HEK293 (cell line): ENCODE measurements at regions not wholly inside any gene's neighbourhood (a gene's known extent, or its start where the extent isn't known, plus 50 kb on each side); places are given as distances from the start of the nearest gene placed in this dataset.

Experiments
- CTCF ChIA-PET: fragments of 350-600 bp; formaldehyde crosslinking; extraction: SDS; loops from one replicate; lab custom pipeline; 2021; ENCODE audit warnings: antibody characterized with exemption; lab: Yijun Ruan, JAX
- POLR2A ChIA-PET: fragments of 300-600 bp; formaldehyde crosslinking; extraction: SDS; loops from one replicate; lab custom pipeline; 2020; ENCODE audit warnings: antibody characterized with exemption, inconsistent platforms; lab: Yijun Ruan, JAX
- H3K27ac ChIP-seq: fragments of 200-500 bp; sonication (Bioruptor generic); 2 replicates; pipeline ENCODE4 v1.5.1; 2014; ENCODE audit warnings: low read depth, low read length, control low read depth, inconsistent platforms; ENCODE audit errors: extremely low read depth
- H3K36me3 ChIP-seq, 2 experiments: fragments of 200-500 bp in 1 of 2; sonication (Bioruptor generic) in 1 of 2; 1 replicate in 1 of 2; 2 replicates in 1 of 2; pipeline ENCODE4 v1.5.1; 2014 to 2017; ENCODE audit warnings: inconsistent platforms in 2 of 2, low read length in 2 of 2; ENCODE audit not compliant: control insufficient read depth in 2 of 2, insufficient read depth in 1 of 2
- H3K4me1 ChIP-seq: fragments of 200-500 bp; sonication (Bioruptor generic); 2 replicates; pipeline ENCODE4 v1.5.1; 2014; ENCODE audit warnings: mild to moderate bottlenecking, low read length, inconsistent platforms; ENCODE audit not compliant: control insufficient read depth, insufficient read depth
- H3K4me3 ChIP-seq: 2 replicates; pipeline ENCODE4 v1.5.1; 2011; ENCODE audit warnings: low read depth, mild to moderate bottlenecking, control low read depth, low read length, moderate library complexity
- H3K9me3 ChIP-seq: fragments of 200-500 bp; sonication (Bioruptor generic); 2 replicates; pipeline ENCODE4 v1.5.1; 2014; ENCODE audit warnings: low read depth, low read length, inconsistent platforms; ENCODE audit not compliant: control insufficient read depth, insufficient read depth
- BCL11A ChIP-seq: fragments of 450-650 bp; formaldehyde crosslinking; IDR thresholded peaks from 2 replicates; pipeline ENCODE4 v1.5.1; 2016; ENCODE audit warnings: low read depth, missing biosample characterization, missing genetic modification characterization
- GFI1B ChIP-seq: fragments of 450-650 bp; formaldehyde crosslinking; IDR thresholded peaks from 2 replicates; pipeline ENCODE4 v1.5.1; 2016; ENCODE audit warnings: missing biosample characterization, missing genetic modification characterization
- MZF1 ChIP-seq: fragments of 450-650 bp; formaldehyde crosslinking; IDR thresholded peaks from 2 replicates; pipeline ENCODE4 v1.5.1; 2017; ENCODE audit warnings: missing biosample characterization, missing genetic modification characterization, borderline replicate concordance
- SP7 ChIP-seq: fragments of 450-650 bp; formaldehyde crosslinking; IDR thresholded peaks from 2 replicates; pipeline ENCODE4 v1.5.1; 2016; ENCODE audit warnings: missing biosample characterization, missing genetic modification characterization
- WT1 ChIP-seq: fragments of 450-650 bp; formaldehyde crosslinking; IDR thresholded peaks from 2 replicates; pipeline ENCODE4 v1.5.1; 2016; ENCODE audit warnings: missing biosample characterization, missing genetic modification characterization
- ZNF155 ChIP-seq: fragments of 450-650 bp; formaldehyde crosslinking; IDR thresholded peaks from 2 replicates; pipeline ENCODE4 v1.5.1; 2016; ENCODE audit warnings: missing biosample characterization, missing genetic modification characterization
- ZNF24 ChIP-seq: fragments of 450-650 bp; formaldehyde crosslinking; IDR thresholded peaks from 2 replicates; pipeline ENCODE4 v1.5.1; 2016; ENCODE audit warnings: missing biosample characterization, missing genetic modification characterization
- ZNF426 ChIP-seq: fragments of 450-650 bp; formaldehyde crosslinking; IDR thresholded peaks from 2 replicates; pipeline ENCODE4 v1.5.1; 2017; ENCODE audit warnings: missing biosample characterization, missing genetic modification characterization, mild to moderate bottlenecking, inconsistent platforms, moderate library complexity
- ZNF473 ChIP-seq: fragments of 450-650 bp; formaldehyde crosslinking; IDR thresholded peaks from 2 replicates; pipeline ENCODE4 v1.5.1; 2017; ENCODE audit warnings: missing biosample characterization, missing genetic modification characterization
- ZNF555 ChIP-seq: fragments of 450-650 bp; formaldehyde crosslinking; conservative IDR thresholded peaks from 2 replicates; pipeline ENCODE4 v1.5.1; 2017; ENCODE audit warnings: missing biosample characterization, mild to moderate bottlenecking, missing genetic modification characterization, inconsistent platforms
- ZNF585B ChIP-seq: fragments of 450-650 bp; formaldehyde crosslinking; IDR thresholded peaks from 2 replicates; pipeline ENCODE4 v1.5.1; 2016; ENCODE audit warnings: missing biosample characterization, missing genetic modification characterization
- ZNF792 ChIP-seq: fragments of 450-650 bp; formaldehyde crosslinking; IDR thresholded peaks from 2 replicates; pipeline ENCODE4 v1.5.1; 2016; ENCODE audit warnings: missing biosample characterization, missing genetic modification characterization
- ZSCAN16 ChIP-seq: fragments of 450-650 bp; formaldehyde crosslinking; IDR thresholded peaks from 2 replicates; pipeline ENCODE4 v1.5.1; 2016; ENCODE audit warnings: missing biosample characterization, missing genetic modification characterization
- ZXDB ChIP-seq: fragments of 450-650 bp; formaldehyde crosslinking; IDR thresholded peaks from 2 replicates; pipeline ENCODE4 v1.5.1; 2016; ENCODE audit warnings: missing biosample characterization, missing genetic modification characterization
- TF ChIP-seq, protein P1 (sequence below): fragments of 450-650 bp; formaldehyde crosslinking; IDR thresholded peaks from 2 replicates; pipeline ENCODE4 v1.5.1; 2017; ENCODE audit warnings: missing biosample characterization, missing genetic modification characterization
- TF ChIP-seq, protein P2 (sequence below): fragments of 450-650 bp; formaldehyde crosslinking; IDR thresholded peaks from 2 replicates; pipeline ENCODE4 v1.5.1; 2016; ENCODE audit warnings: missing biosample characterization, missing genetic modification characterization
- TF ChIP-seq, protein P3 (sequence below): fragments of 450-650 bp; IDR thresholded peaks from 2 replicates; pipeline ENCODE4 v1.5.1; 2018; ENCODE audit warnings: missing biosample characterization, mild to moderate bottlenecking, missing genetic modification characterization
- TF ChIP-seq, protein P4 (sequence below): fragments of 450-650 bp; formaldehyde crosslinking; IDR thresholded peaks from 2 replicates; pipeline ENCODE4 v1.5.1; 2016; ENCODE audit warnings: missing biosample characterization, missing genetic modification characterization, low read depth

DNA sequence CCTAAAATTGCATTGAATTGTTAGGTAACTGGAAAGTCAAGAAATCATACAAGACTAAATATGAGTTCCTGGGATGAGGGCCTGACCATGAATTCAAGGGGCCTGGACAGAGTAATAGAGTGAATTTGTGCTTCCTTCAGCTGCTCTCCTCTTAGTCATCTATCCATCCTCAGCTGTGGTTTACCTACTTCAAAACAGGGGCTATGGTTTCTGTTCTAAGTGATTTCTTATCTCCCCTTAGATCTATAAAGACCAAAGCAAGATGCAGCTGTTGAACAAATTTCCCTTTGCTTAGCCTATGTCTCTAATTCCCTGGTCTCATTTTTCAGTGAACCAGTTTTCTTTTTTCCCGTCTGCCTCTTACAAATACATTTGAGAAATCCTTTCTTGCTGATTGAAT, 428.5 kb downstream of the FAM181B start:
- H3K4me3 ChIP-seq = no peak overlapping the region
- no peaks in the 10 kb centered on the region for H3K9me3 ChIP-seq
- H3K4me1 ChIP-seq = no peaks in the 10 kb centered on the region
- CTCF ChIA-PET = no interaction called here
- TF ChIP-seq ZNF555 (tag by site-specific recombination) (no peak), WT1 (no peak), ZSCAN16 (tag by site-specific recombination) (no peak), ZNF473 (tag by site-specific recombination) (no peak), SP7 (tag by site-specific recombination) (no peak), ZNF155 (tag by site-specific recombination) (no peak), ZNF792 (no peak), BCL11A (tag by site-specific recombination) (no peak), ZXDB (tag by site-specific recombination) (no peak), GFI1B (tag by site-specific recombination) (no peak), ZNF585B (no peak), ZNF24 (tag by site-specific recombination) (no peak), ZNF426 (tag by site-specific recombination) (no peak)
- TF ChIP-seq, protein P1, sequence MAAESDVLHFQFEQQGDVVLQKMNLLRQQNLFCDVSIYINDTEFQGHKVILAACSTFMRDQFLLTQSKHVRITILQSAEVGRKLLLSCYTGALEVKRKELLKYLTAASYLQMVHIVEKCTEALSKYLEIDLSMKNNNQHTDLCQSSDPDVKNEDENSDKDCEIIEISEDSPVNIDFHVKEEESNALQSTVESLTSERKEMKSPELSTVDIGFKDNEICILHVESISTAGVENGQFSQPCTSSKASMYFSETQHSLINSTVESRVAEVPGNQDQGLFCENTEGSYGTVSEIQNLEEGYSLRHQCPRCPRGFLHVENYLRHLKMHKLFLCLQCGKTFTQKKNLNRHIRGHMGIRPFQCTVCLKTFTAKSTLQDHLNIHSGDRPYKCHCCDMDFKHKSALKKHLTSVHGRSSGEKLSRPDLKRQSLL (tag by site-specific recombination) = no peak
- TF ChIP-seq, protein P2, sequence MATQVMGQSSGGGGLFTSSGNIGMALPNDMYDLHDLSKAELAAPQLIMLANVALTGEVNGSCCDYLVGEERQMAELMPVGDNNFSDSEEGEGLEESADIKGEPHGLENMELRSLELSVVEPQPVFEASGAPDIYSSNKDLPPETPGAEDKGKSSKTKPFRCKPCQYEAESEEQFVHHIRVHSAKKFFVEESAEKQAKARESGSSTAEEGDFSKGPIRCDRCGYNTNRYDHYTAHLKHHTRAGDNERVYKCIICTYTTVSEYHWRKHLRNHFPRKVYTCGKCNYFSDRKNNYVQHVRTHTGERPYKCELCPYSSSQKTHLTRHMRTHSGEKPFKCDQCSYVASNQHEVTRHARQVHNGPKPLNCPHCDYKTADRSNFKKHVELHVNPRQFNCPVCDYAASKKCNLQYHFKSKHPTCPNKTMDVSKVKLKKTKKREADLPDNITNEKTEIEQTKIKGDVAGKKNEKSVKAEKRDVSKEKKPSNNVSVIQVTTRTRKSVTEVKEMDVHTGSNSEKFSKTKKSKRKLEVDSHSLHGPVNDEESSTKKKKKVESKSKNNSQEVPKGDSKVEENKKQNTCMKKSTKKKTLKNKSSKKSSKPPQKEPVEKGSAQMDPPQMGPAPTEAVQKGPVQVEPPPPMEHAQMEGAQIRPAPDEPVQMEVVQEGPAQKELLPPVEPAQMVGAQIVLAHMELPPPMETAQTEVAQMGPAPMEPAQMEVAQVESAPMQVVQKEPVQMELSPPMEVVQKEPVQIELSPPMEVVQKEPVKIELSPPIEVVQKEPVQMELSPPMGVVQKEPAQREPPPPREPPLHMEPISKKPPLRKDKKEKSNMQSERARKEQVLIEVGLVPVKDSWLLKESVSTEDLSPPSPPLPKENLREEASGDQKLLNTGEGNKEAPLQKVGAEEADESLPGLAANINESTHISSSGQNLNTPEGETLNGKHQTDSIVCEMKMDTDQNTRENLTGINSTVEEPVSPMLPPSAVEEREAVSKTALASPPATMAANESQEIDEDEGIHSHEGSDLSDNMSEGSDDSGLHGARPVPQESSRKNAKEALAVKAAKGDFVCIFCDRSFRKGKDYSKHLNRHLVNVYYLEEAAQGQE (tag by site-specific recombination) = no peak
- POLR2A ChIA-PET = no interaction called here
- H3K27ac ChIP-seq = no peak overlapping the region
- H3K36me3 ChIP-seq = no peaks in the 10 kb centered on the region

DNA sequence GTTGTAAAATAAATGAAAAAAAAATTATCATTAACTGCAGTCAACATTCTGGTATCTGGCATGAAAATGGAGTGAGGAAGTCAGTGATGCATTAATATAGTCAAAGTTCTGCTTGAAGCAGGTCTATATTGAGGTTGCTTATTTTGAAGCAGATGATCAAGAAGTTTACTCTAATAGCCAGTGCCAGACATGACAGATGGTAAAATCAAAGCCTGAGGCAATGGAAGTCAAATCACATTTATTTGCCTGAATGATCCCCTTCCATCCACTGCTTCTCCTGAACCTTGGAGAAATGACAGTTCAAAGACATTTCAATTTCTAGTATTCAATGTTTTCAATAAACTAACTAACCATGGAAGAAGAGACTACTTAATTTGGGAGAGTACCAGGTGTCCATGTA, 430.0 kb downstream of the FAM181B start:
- H3K4me1 ChIP-seq = no peaks in the 10 kb centered on the region
- CTCF ChIA-PET = no interaction called here
- H3K4me3 ChIP-seq = no peak overlapping the region
- POLR2A ChIA-PET = no interaction called here
- TF ChIP-seq, protein P3, sequence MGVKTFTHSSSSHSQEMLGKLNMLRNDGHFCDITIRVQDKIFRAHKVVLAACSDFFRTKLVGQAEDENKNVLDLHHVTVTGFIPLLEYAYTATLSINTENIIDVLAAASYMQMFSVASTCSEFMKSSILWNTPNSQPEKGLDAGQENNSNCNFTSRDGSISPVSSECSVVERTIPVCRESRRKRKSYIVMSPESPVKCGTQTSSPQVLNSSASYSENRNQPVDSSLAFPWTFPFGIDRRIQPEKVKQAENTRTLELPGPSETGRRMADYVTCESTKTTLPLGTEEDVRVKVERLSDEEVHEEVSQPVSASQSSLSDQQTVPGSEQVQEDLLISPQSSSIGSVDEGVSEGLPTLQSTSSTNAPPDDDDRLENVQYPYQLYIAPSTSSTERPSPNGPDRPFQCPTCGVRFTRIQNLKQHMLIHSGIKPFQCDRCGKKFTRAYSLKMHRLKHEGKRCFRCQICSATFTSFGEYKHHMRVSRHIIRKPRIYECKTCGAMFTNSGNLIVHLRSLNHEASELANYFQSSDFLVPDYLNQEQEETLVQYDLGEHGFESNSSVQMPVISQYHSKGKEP = no peak
- TF ChIP-seq, protein P4, sequence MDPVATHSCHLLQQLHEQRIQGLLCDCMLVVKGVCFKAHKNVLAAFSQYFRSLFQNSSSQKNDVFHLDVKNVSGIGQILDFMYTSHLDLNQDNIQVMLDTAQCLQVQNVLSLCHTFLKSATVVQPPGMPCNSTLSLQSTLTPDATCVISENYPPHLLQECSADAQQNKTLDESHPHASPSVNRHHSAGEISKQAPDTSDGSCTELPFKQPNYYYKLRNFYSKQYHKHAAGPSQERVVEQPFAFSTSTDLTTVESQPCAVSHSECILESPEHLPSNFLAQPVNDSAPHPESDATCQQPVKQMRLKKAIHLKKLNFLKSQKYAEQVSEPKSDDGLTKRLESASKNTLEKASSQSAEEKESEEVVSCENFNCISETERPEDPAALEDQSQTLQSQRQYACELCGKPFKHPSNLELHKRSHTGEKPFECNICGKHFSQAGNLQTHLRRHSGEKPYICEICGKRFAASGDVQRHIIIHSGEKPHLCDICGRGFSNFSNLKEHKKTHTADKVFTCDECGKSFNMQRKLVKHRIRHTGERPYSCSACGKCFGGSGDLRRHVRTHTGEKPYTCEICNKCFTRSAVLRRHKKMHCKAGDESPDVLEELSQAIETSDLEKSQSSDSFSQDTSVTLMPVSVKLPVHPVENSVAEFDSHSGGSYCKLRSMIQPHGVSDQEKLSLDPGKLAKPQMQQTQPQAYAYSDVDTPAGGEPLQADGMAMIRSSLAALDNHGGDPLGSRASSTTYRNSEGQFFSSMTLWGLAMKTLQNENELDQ (tag by site-specific recombination) = no peak
- no peak for TF ChIP-seq MZF1 (tag by site-specific recombination)
- TF ChIP-seq, all 188 proteins: peak for 0
- Histone ChIP-seq H3K27ac (no peak overlapping the region), H3K36me3 (no peaks in the 10 kb centered on the region), H3K9me3 (no peaks in the 10 kb centered on the region)
